GM21381 (cell line): ENCODE measurements at regions not wholly inside any gene's neighbourhood (a gene's known extent, or its start where the extent isn't known, plus 50 kb on each side); places are given as distances from the start of the nearest gene placed in this dataset.
"Not testable (repeated sequence)": the region's sequence is repeated elsewhere in the genome, so short reads cannot be mapped to it uniquely, and the experiment has no call there.

Experiments
- ATAC-seq: cut with Tn5 transposase; IDR thresholded peaks from one replicate; pipeline ENCODE4 v1.9.1; 2021; ENCODE audit warnings: mild to moderate bottlenecking, moderate library complexity; ENCODE audit not compliant: unreplicated experiment

DNA sequence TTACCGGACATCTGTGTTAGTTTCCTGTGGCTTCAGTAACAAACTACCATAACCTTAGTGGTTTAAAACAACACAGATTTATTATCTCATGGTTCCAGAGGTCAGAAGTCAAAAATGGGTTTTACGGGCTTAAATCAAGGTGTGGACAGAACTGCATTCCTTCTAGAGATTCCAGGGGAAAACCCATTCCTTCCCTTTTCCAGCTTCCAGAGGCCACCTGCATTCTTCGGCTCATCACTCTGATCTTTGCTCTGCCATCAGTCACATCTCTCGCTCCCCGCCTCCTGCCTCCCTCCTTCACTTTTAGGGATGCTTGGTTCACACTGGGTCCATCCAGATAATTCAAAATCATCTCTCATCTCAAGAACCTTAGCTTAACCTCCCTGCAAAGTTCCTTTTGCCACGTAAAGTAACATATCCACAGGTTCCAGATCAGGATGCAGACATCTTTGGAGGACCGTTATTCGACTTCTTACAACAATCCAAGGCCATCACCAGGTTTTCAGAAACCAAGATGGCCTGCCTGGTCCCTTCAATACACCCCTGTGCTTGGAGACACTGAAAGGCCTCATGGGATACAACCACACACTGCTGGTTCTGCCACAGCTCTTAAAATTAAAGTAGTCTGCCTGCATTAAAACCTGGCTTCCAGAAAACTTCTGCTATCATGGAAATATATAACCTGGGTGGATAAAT lies 225.9 kb upstream of the MYO3A start:
- ATAC-seq: no peak

DNA sequence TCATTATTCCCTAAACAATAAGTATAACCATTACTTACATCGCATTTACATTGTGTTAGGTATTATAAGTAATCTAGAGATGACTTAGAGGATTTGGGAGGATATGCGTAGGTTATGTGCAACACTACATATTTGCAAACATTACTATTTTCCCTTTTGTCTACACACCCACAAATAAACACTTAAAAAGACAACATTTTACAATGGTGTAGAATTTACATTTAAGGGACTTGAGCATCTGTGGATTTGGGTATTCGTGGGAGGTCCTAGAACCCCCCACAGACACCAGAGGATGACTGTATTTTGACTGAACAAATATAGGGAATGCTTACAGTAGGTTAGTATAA lies 220.2 kb upstream of the MYO3A start:
- ATAC-seq: no peak

DNA sequence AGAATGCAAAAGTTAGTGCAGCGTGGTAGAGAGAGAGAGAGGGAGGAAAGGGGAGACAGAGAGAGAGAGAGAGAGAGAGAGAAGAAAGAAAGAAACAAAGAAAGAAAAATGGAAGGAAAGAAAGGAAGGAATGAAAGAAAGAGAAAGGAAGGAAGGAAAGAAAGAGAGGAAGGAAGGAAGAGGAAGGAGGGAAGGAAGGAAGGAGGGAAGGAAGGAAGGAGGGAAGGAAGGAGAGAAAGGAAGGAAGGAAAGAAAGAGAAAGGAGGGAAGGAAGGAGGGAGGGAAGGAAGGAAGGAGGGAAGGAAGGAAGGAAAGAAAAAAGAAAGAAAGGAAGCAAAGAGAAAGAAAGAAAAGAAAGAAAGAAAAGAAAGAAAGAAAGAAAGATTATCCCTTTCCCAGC lies 209.8 kb upstream of the MYO3A start:
- ATAC-seq: no peak

DNA sequence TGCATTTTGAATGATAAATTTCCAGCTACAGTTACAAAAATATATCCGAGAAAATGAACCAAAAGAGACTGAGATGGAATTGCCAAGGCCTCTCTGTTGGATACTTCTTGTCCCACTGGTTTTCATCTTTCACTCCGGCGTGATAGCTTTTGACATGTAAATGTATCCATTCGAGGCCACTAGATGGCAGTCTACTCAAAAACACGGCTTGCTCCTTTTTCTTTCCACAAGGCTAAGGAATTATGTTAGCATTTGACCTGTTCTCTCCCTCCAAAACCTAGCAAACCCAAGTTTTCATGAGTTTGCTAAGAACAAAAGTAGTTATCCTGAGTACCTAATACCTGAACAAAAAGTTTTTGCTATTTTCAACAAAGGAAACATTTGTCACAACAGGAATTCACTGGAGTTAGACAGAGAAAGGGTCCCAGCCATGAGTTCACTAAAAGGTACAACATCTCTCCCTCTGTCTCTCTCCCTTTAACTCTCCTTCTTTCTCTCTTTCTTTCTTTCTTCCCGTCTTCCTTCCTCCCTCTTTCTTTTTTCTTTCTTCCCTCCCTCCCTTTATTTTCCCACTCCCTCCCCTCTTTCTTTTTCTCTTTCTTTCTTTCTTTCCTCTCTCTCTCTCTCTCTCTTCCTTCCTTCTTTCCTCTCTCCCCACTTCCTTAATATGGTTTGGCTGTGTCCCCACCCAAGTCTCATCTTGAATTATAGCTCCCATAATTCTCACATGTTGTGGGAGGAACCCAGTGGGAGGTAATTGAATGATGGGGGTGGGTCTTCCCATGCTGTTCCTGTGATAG lies 207.9 kb upstream of the MYO3A start:
- ATAC-seq: peak; percentile 71

DNA sequence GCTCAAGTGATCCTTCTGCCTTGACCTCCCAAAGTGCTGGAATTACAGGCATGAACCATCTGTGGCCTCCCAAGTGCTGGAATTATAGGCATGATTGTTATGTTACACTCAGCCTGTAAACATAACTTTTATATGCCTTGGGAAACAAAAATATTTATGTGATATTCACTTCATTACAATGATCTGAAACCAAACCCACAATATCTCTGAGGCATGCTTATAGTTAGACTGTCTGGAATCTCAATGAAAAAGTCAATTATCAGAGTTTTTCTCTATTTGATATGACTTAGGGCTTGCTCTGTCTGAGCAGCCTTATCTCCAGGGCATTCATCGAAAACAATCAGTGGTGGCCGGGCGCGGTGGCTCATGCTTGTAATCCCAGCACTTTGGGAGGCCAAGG lies 195.3 kb upstream of the MYO3A start:
- ATAC-seq: no peak

DNA sequence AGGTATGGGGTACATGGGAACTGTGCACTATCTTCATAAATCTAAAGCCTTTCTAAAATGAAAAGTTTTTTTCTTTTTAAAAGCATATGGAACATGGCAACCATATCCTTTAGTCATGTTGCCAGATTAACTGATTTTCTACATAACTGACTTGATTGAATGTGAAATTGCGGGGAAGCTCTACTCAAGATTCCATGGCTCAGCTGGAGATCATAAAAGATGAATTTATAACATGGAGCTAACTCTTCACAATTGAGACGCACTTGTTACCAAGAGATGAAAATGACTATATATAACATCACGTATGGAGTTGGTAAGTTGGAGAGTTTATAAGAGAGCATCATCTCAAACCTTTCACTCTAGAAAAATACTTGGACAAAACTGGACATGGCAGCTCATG lies 190.2 kb upstream of the MYO3A start:
- ATAC-seq: no peak

DNA sequence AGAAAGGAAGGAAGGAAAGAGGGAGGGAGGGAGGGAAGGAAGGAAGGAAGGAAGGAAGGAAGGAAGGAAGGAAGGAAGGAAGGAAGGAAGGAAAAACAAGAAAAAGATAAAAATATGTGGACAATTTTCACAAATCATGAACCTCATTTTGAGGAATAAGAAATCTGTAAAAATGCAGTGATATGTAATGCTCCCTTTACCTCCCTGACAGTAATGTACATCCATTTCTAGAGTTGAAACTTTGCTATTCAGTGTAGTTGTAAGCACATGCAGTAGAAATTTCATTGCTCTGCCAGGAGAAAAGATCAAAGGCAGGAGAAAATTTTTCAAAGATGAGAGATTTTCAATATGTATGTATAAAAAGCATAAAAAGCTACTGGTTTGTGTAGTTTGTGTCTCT lies 189.5 kb upstream of the MYO3A start:
- no peak for ATAC-seq

DNA sequence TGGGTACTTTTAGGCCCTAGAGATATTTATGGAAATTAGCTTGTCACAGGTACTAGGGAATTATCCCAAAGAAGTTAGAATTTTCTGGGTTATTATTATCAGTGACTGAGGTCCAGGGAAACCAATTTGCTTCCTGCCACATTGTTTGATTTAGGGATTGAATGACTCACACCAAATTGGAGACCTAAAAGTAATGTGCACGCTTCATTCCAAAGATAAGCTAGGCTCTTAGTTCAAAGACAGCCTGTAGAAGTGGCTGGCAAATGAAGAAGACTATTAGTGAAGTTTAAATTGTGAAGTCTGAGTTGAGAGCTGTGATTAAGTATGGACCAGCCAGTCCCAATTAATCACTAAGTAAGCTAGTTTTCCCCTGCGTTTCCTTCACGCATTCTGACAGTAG lies 188.1 kb upstream of the MYO3A start:
- no peak for ATAC-seq

DNA sequence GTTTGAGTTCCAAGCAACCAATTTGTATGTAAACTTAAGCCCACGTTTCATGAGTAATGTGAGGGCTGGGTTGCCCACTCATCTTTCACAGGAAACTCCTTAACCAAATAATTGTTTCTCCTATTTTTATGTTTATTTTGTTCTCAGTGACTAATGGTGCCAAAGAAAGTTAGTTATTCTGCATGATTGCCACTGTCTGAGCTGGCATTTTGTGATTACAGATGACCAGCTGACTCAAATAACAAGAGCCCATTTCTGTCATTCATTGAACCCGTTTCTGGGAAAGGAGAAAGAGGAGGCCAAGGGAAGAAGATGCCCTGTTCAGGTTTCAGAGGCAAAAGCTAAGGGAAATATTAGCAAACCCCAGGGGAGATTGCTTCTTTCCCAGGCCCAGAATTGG lies 186.9 kb upstream of the MYO3A start:
- ATAC-seq: no peak

DNA sequence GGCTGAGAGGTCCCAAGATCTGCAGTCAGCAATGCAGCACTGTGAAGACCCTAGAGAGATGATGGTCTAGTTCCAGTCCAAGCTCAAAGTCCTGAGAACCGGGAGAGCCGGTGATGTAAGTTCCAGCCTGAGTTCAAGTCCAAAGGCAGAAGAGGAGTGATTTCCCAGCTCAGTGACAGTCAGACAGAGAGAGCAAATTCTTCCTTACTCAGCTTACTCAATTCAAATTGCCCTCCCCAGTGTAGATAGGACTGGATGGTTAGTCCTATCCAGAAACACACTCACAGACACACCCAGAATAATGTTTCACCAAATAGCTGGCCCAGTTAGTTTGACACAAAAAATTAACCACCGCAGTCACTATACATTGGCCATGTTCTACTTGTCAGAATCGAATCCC lies 185.5 kb upstream of the MYO3A start:
- no peak for ATAC-seq

DNA sequence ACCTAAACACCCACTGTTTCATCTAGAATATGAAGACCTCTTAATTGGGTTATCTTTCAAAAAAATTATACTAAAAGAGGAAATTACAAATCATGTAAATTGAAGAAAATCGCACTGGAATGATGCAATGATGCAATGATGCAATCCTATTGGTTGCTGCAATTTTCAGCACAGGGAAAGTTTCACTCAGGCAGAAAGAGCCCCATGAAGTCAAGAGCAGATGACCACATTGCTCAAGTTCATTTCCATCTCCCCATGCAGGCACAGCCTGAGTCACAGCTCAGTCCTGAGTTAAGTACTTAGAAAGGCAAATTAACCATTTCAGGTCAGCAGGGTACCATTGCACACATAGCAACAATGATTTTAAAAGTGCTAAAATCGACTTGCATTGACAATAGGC lies 180.3 kb upstream of the MYO3A start:
- ATAC-seq: no peak

DNA sequence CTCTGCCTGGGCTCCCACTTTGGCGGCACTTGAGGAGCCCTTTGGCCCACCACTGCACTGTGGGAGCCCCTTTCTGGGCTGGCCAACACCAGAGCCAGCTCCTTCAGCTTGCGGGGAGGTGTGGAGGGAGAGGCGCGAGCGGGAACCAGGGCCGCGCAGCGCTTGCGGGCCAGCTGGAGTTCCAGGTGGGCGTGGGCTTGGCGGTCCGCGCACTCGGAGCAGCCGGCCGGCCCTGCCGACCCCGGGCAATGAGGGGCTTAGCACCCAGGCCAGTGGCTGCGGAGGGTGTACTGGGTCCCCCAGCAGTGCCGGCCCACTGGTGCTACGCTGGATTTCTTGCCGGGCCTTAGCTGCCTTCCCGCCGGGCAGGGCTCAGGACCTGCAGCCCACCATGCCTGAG lies 178.2 kb upstream of the MYO3A start:
- ATAC-seq: not testable (repeated sequence)

DNA sequence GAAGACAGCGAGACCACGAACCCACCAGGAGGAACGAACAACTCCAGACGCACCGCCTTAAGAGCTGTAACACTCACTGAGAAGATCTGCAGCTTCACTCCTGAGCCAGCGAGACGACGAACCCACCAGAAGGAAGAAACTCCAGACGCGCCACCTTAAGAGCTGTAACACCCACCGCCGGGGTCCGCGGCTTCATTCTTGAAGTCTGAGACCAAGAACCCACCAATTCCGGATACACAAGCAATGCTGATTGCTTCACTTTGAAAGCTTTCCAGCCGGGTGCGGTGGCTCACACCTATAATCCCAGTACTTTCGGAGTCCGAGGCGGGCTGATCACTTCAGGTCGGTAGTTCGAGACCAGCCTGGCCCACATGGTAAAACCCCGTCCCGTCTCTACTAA lies 177.2 kb upstream of the MYO3A start:
- ATAC-seq: no peak

DNA sequence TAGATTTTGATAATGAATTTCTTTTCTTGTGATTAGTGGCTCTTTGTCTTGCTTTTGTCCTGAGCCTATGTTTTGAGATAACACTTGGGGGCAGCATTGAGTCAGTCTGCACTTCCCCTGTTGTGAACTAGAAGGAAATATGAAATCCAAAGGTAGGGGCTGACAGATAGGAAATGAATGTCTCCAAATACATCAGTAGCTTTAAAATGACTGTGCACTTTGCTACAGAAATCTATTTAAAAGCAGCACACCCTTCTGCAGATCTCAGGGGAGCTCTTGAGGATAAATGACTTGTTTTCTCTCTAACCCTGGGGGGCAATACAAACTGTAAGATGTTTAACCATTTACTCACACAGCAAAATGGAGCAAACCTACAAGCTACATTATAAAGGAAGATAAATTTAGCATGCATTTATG lies 176.0 kb upstream of the MYO3A start:
- ATAC-seq: no peak

DNA sequence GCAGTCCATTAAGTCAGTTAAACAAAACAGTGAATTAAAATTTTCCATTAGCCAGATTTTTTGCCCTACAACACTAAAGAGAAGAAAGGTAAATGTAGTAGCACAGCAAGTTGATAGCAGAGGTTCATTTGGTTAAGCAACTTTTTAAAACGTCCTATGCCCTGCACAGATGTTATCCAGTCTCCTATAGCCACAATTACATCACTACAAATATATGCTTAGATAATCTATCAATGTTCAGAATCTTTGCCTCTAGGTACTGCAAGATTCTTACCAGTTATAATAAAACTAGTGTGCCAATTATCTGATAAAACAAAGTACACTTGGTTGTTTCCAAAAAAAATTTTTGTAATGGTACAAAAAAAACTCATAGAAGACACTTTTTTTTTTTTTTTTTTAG lies 175.5 kb upstream of the MYO3A start:
- ATAC-seq: no peak

DNA sequence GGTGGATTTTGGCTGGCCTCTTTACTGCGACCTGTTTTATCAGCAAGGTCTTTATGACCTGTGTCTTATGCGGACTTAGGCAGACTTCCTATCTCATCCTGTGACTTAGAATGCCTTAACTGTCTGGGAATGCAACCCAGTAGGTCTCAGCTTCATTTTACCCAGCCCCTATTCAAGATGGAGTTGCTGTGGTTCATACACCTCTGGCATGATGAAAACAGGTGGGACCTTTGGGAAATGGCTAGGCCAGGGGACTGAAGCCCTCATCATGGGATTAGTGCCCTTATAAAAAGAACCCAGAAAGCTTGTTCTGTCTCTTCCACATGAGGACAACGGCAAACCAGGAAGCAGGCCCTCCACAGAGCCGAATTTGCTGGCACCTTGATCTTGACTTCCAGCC lies 172.1 kb upstream of the MYO3A start:
- ATAC-seq: no peak

DNA sequence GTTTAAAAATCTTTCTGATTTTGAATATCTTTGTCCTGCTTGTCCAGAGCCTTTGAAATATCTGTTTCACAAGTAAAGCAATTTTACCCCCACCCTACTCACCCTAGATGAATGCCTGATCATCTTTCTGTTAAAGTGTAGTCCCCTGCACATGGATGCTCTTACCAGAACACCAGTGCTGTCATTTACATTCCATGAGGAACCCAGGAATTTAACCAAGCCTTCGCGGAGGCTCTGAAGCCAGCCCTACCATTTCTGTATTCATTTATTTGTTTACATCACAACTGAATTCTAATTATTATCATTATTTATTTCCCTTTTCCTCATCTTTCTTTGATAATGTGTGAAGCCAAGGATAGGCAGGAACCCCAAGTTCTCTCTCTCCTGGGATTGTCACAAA lies 167.8 kb upstream of the MYO3A start:
- no peak for ATAC-seq

DNA sequence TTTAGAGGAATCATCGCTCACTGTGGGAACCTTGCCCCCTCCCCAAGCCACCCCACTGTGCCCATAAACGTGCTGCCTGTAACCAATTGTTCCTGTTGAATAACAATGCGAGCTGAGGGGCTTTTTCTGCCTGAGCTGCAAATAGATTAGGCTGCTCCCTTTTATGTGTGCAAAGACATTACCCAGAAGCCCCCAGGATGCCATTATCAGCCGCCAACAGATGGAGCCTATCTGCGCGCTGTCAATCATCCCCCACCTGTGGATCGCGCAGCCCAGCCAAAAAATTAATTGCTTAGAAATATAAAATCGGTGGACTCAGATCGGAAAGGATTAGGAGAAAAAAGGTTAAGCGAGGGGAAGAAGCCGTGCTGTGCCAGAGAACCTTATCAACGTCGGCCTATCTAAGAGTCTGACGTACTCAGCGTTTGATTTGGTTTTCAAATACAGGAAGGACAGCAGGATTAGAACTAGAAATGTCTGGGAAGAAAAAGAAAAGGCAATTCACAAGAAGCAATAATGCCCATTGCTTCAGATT lies 167.3 kb upstream of the MYO3A start:
- ATAC-seq: no peak

DNA sequence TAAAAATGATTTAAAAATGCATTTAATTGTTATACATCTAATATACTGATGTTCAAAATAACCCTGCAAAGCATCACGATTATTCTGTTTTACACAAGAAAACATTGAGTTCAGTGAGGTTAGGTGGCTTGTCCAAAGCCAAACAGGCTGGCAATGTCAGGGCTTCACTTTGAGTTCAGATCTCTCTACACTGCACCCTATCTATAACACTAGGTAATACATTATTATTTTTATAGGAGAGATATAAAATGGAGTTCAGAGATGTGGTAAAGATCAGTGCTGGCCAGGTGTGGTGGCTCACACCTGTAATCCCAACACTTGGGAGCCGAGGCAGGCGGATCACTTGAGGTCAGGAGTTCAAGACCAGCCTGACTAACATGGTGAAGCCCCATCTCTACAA lies 165.9 kb upstream of the MYO3A start:
- no peak for ATAC-seq

DNA sequence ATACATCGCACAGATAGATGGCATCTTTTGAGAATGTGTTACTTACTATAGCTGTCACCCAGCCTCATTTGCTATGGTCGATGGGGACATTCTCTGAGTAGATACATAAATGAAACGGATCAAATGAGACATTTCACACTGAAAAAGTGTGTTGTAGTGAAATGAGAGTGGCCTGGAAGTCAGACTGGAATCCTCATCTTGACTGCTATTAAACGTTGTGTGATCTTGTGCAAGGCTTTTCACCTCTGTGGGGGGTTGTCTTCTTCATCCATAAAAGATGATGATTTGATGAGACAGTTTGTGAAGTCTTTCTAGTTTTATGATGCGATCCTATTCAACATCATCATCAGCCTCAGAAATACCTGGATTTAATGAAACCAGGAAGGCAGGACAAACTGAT lies 155.4 kb upstream of the MYO3A start:
- ATAC-seq: no peak

DNA sequence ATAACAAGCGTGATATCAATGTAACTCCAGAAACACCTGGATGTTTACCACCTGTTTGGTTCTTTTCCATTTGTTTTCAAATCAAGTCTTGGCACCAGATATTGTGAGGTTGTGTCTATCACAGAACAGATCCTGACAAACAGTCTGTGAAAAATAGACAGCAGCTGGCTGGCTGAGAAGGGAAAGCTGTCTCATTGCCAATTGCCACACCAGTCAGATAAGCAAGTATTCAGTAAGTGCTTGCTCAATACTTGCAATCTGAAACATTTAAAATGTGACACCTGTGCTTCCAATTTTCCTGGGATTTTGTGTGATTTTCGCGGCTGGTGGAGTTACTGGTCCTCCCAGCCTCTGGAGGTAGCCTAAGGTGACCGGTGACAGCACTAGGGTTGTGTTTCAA lies 147.9 kb upstream of the MYO3A start:
- no peak for ATAC-seq

DNA sequence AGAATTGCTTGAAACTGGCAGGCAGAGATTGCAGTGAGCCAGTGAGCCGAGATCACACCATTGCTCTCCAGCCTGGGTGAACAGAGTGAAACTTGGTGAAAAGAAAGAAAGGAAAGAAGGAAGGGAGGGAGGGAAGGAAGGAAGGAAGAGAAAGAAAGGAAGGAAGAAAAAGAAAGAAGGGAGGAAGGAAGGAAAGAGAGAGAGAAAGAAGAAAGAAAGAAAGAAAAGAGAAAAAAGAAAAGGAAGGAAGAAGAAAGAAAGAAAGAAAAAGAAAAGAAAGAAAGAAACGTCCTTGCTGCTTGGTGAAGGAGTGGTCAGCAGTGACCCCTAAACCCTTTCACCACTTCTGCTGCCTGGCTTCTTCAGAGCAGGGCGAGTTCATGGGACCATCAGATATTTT lies 147.1 kb upstream of the MYO3A start:
- ATAC-seq: no peak
